RWPE2 (cell line): ENCODE measurements at regions not wholly inside any gene's neighbourhood (a gene's known extent, or its start where the extent isn't known, plus 50 kb on each side); places are given as distances from the start of the nearest gene placed in this dataset.

Experiments used
- ATAC-seq: fragments of 200-7000 bp; cut with Tn5 transposase; 3 replicates; pipeline ENCODE4 v1.9.1; 2021; ENCODE audit warnings: low read depth
- DNase-seq: peaks from one replicate; pipeline ENCODE4 v3.0.0-alpha.2; 2020; ENCODE audit warnings: low spot score
- H3K27ac ChIP-seq: fragments of 450-650 bp; 2 replicates; pipeline ENCODE4 v1.5.1; 2017; ENCODE audit warnings: mild to moderate bottlenecking; ENCODE audit not compliant: poor library complexity, severe bottlenecking
- H3K27me3 ChIP-seq: fragments of 250-450 bp; sonication (Bioruptor Pico); 2 replicates; pipeline ENCODE4 v1.5.1; 2021; ENCODE audit warnings: mild to moderate bottlenecking, moderate library complexity; ENCODE audit not compliant: insufficient read depth, poor library complexity, severe bottlenecking
- H3K36me3 ChIP-seq: fragments of 250-450 bp; sonication (Bioruptor Pico); 2 replicates; pipeline ENCODE4 v1.5.1; 2020; ENCODE audit warnings: low read depth, mild to moderate bottlenecking, moderate library complexity
- H3K4me1 ChIP-seq: fragments of 250-450 bp; sonication (Bioruptor Pico); 2 replicates; pipeline ENCODE4 v1.5.1; 2021; ENCODE audit warnings: mild to moderate bottlenecking, moderate library complexity; ENCODE audit not compliant: insufficient read depth, poor library complexity, severe bottlenecking
- H3K4me3 ChIP-seq: fragments of 250-450 bp; sonication (Bioruptor Pico); 2 replicates; pipeline ENCODE4 v1.5.1; 2021; ENCODE audit warnings: mild to moderate bottlenecking, moderate library complexity; ENCODE audit not compliant: severe bottlenecking
- H3K9me3 ChIP-seq: fragments of 250-450 bp; sonication (Bioruptor Pico); 2 replicates; pipeline ENCODE4 v1.5.1; 2021; ENCODE audit warnings: mild to moderate bottlenecking, moderate library complexity; ENCODE audit not compliant: severe bottlenecking
- CTCF ChIP-seq: fragments of 450-650 bp; IDR thresholded peaks from one replicate; pipeline ENCODE4 v1.5.1; 2017; ENCODE audit warnings: mild to moderate bottlenecking, moderate library complexity; ENCODE audit not compliant: poor library complexity, severe bottlenecking

- H3K27ac ChIP-seq = no peak overlapping the region
- no peak for TF ChIP-seq CTCF
- ATAC-seq (no peak), DNase-seq (no peak)
- no peak overlapping the region for H3K4me3 ChIP-seq
- H3K9me3 ChIP-seq = no peaks in the 10 kb centered on the region
- H3K4me1 ChIP-seq = no peaks in the 10 kb centered on the region
- H3K36me3 ChIP-seq = no peaks in the 10 kb centered on the region
- H3K27me3 ChIP-seq = no peaks in the 10 kb centered on the region
Observed at GRCh38 chr2:221289389-221289788, 282.7 kb downstream of the EPHA4 start.

- TF ChIP-seq CTCF = no peak
Observed at GRCh38 chr2:221289846-221290245, 282.3 kb downstream of the EPHA4 start.

GRCh38 chr2:221293949-221294742 is 278.0 kb downstream of the EPHA4 start:
- no peak for TF ChIP-seq CTCF
- Histone ChIP-seq H3K36me3 (no peaks in the 10 kb centered on the region), H3K4me3 (no peak overlapping the region), H3K27ac (no peak overlapping the region), H3K27me3 (no peaks in the 10 kb centered on the region), H3K9me3 (no peaks in the 10 kb centered on the region), H3K4me1 (no peaks in the 10 kb centered on the region)
- ATAC-seq (no peak), DNase-seq (no peak)

More at GRCh38 chr2:221289846-221290245, 282.3 kb downstream of the EPHA4 start:
- Histone ChIP-seq H3K9me3 (no peaks in the 10 kb centered on the region), H3K36me3 (no peaks in the 10 kb centered on the region), H3K27me3 (no peaks in the 10 kb centered on the region), H3K4me1 (no peaks in the 10 kb centered on the region), H3K27ac (no peak overlapping the region), H3K4me3 (no peak overlapping the region)
- DNase-seq = no peak
- no peak for ATAC-seq

- Histone ChIP-seq H3K27ac (no peak overlapping the region), H3K36me3 (no peaks in the 10 kb centered on the region), H3K4me3 (no peak overlapping the region), H3K4me1 (no peaks in the 10 kb centered on the region), H3K9me3 (no peaks in the 10 kb centered on the region), H3K27me3 (no peaks in the 10 kb centered on the region)
- ATAC-seq = no peak
- DNase-seq = no peak
- no peak for TF ChIP-seq CTCF
Observed at GRCh38 chr2:221304916-221305315, 267.2 kb downstream of the EPHA4 start.

GRCh38 chr2:221308507-221309066 is 263.5 kb downstream of the EPHA4 start:
- TF ChIP-seq CTCF = no peak
- Histone ChIP-seq H3K4me1 (no peaks in the 10 kb centered on the region), H3K36me3 (no peaks in the 10 kb centered on the region), H3K9me3 (no peaks in the 10 kb centered on the region), H3K27ac (no peak overlapping the region), H3K4me3 (no peak overlapping the region), H3K27me3 (no peaks in the 10 kb centered on the region)
- DNase-seq (no peak), ATAC-seq (no peak)
